ENCODE measurements at regions not wholly inside any gene's neighbourhood (a gene's known extent, or its start where the extent isn't known, plus 50 kb on each side); places are given as distances from the start of the nearest gene placed in this dataset.

DNA sequence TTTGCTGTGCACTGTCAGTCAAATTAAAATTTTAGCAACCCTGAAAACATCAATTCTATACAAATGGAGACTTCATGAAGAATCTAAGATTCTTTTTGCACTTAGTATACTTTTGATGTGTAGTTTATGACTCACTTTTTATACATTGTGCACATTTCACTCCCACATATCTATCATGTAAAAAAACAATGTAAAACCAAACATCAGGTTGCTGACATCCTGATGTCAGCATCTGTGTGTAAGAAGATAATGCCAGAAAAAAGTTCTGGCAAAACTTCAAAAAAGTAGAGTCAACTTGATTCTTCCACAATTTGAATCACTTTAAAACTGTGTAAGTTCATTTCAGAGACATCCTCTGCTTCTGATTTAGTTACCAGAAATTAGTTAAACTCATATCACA lies 115.7 kb downstream of the CENPF start:
- no peak overlapping the region for H3K27ac Mint-ChIP-seq
- H3K36me3 ChIP-seq (replicated peaks in 1 of 2; ENCODE audit: control extremely low read depth in 1 of 2, control insufficient read depth in 1 of 2, extremely low read depth in 1 of 2, insufficient read depth in 2 of 2, low read length in 1 of 2), result no peaks in the 10 kb centered on the region
- no peak for DNase-seq
- intact Hi-C loops (cut with micrococcal nuclease), result no loop called here
- no peaks in the 10 kb centered on the region for H3K27me3 ChIP-seq (replicated peaks in 1 of 4; ENCODE audit: control extremely low read depth in 1 of 4, control insufficient read depth in 3 of 4, insufficient read depth in 4 of 4, low read length in 3 of 4)
- no peaks in the 10 kb centered on the region for H3K4me1 ChIP-seq (ENCODE audit: control insufficient read depth in 2 of 2, insufficient read depth in 2 of 2, low read length in 2 of 2)
- H3K79me2 ChIP-seq (ENCODE audit: control insufficient read depth, insufficient read depth, low read length), result no peaks in the 10 kb centered on the region
- ChIA-PET CTCF (no interaction called here), POLR2A (no interaction called here)
- no peak overlapping the region for H3K4me3 ChIP-seq (ENCODE audit: control extremely low read depth in 1 of 5, extremely low read depth in 1 of 5, insufficient read depth in 1 of 5, low read depth in 2 of 5, low read length in 4 of 5)
- no peak overlapping the region for H3K9ac ChIP-seq (ENCODE audit: low read length)
- H3K9me3 ChIP-seq (ENCODE audit: control extremely low read depth in 1 of 3, control insufficient read depth in 2 of 3, insufficient read depth in 1 of 3, low read length in 2 of 3), result no peaks in the 10 kb centered on the region
- peaks cover 3% of the 10 kb centered on the region for H3K9me3 Mint-ChIP-seq (ENCODE audit: insufficient read depth)
- TF ChIP-seq EZH2 (IDR thresholded peaks at IDR 0.05; ENCODE audit: borderline replicate concordance, insufficient read depth, low read depth, low read length, poor library complexity, severe bottlenecking), result no peak
- TF ChIP-seq CTCF (IDR thresholded peaks at IDR 0.05), result no peak
- H4K20me1 ChIP-seq (ENCODE audit: control insufficient read depth, insufficient read depth, low read length, poor library complexity, severe bottlenecking), result no peaks in the 10 kb centered on the region
- H3K27ac ChIP-seq (ENCODE audit: low read length in 2 of 2), result no peak overlapping the region
- H3K4me2 ChIP-seq (replicated peaks; ENCODE audit: low read depth, low read length, poor library complexity, severe bottlenecking), result no peak overlapping the region
- H3K27me3 Mint-ChIP-seq, result peaks cover 4% of the 10 kb centered on the region
- H3K4me1 Mint-ChIP-seq, result no peaks in the 10 kb centered on the region
- no peak overlapping the region for H2AFZ ChIP-seq (ENCODE audit: insufficient read depth, low read depth, low read length, poor library complexity, severe bottlenecking)
- H3K4me3 Mint-ChIP-seq, result no peak overlapping the region
- ATAC-seq (ENCODE audit: low read depth), result no peak

DNA sequence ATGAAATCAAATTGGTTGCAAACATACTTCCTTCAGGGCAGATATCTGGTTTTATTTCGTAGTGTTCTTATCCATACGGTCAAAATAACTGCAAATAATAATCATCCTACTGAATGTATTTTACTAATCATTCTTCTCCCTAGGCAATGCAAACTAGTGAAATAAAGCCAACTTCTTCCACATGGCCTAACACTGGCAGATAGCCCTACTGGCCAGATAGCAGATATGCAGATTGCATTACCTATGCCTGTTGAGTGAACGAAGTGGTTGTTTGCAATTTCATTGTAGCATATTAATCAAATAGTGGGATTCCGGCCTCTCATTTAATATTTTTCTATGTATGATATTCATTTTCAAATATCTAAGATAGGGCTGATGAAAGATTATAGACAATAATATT lies 116.2 kb downstream of the CENPF start:
- Histone ChIP-seq H3K79me2 (ENCODE audit: control insufficient read depth, insufficient read depth, low read length) (no peaks in the 10 kb centered on the region), H3K4me3 (ENCODE audit: control extremely low read depth in 1 of 5, extremely low read depth in 1 of 5, insufficient read depth in 1 of 5, low read depth in 2 of 5, low read length in 4 of 5) (no peak overlapping the region), H3K36me3 (replicated peaks in 1 of 2; ENCODE audit: control extremely low read depth in 1 of 2, control insufficient read depth in 1 of 2, extremely low read depth in 1 of 2, insufficient read depth in 2 of 2, low read length in 1 of 2) (no peaks in the 10 kb centered on the region), H3K9me3 (ENCODE audit: control extremely low read depth in 1 of 3, control insufficient read depth in 2 of 3, insufficient read depth in 1 of 3, low read length in 2 of 3) (no peaks in the 10 kb centered on the region), H3K4me1 (ENCODE audit: control insufficient read depth in 2 of 2, insufficient read depth in 2 of 2, low read length in 2 of 2) (no peaks in the 10 kb centered on the region), H3K4me2 (replicated peaks; ENCODE audit: low read depth, low read length, poor library complexity, severe bottlenecking) (no peak overlapping the region), H3K27me3 (replicated peaks in 1 of 4; ENCODE audit: control extremely low read depth in 1 of 4, control insufficient read depth in 3 of 4, insufficient read depth in 4 of 4, low read length in 3 of 4) (no peaks in the 10 kb centered on the region), H3K9ac (ENCODE audit: low read length) (no peak overlapping the region), H4K20me1 (ENCODE audit: control insufficient read depth, insufficient read depth, low read length, poor library complexity, severe bottlenecking) (no peaks in the 10 kb centered on the region), H3K27ac (ENCODE audit: low read length in 2 of 2) (no peak overlapping the region), H2AFZ (ENCODE audit: insufficient read depth, low read depth, low read length, poor library complexity, severe bottlenecking) (no peak overlapping the region)
- H3K4me3 Mint-ChIP-seq, result no peak overlapping the region
- WGBS (ENCODE audit: insufficient coverage), result no CpG with 5 or more reads among the region's 4 CpGs
- peaks cover 4% of the 10 kb centered on the region for H3K27me3 Mint-ChIP-seq
- intact Hi-C loops (cut with micrococcal nuclease), result no loop called here
- H3K4me1 Mint-ChIP-seq, result no peaks in the 10 kb centered on the region
- ChIA-PET POLR2A (no interaction called here), CTCF (no interaction called here)
- no peak for DNase-seq
- H3K27ac Mint-ChIP-seq, result no peak overlapping the region
- no peak for TF ChIP-seq EZH2 (IDR thresholded peaks at IDR 0.05; ENCODE audit: borderline replicate concordance, insufficient read depth, low read depth, low read length, poor library complexity, severe bottlenecking)
- TF ChIP-seq CTCF (IDR thresholded peaks at IDR 0.05), result no peak
- peaks cover 3% of the 10 kb centered on the region for H3K9me3 Mint-ChIP-seq (ENCODE audit: insufficient read depth)
- no peak for ATAC-seq (ENCODE audit: low read depth)
